Prostate gland (tissue), 2 donors: ENCODE measurements at regions not wholly inside any gene's neighbourhood (a gene's known extent, or its start where the extent isn't known, plus 50 kb on each side); places are given as distances from the start of the nearest gene placed in this dataset.
"Not testable (repeated sequence)": the region's sequence is repeated elsewhere in the genome, so short reads cannot be mapped to it uniquely, and the experiment has no call there.

Experiments
- DNase-seq: peaks from one replicate; pipeline ENCODE4 v3.0.0-alpha.2; 2019; ENCODE audit warnings: low spot score
- H3K27ac ChIP-seq, 2 donors: fragments of 200-600 bp; sonication (generic); 2 replicates each; pipeline ENCODE4 v1.5.1; 2017 to 2019
- H3K27me3 ChIP-seq: fragments of 200-600 bp; sonication (generic); replicated peaks from 2 replicates; pipeline ENCODE4 v1.5.1; 2019; ENCODE audit not compliant: insufficient read depth
- H3K36me3 ChIP-seq, 2 donors: fragments of 200-600 bp; sonication (generic); 1 replicate in 1 of 2; 2 replicates in 1 of 2; pipeline versions ENCODE4 v1.5.1 to v1.8.1; 2017 to 2019
- H3K4me1 ChIP-seq: fragments of 200-600 bp; sonication (generic); replicated peaks from 2 replicates; pipeline ENCODE4 v1.5.1; 2019
- H3K4me3 ChIP-seq, 2 donors: fragments of 200-600 bp; sonication (generic); 2 replicates each; pipeline ENCODE4 v1.5.1; 2017 to 2019
- H3K9me3 ChIP-seq: fragments of 200-600 bp; sonication (generic); 2 replicates; pipeline ENCODE4 v1.5.1; 2017
- POLR2A ChIP-seq: fragments of 450-650 bp; IDR thresholded peaks from one replicate; pipeline ENCODE4 v1.6.1; 2016; ENCODE audit warnings: antibody characterized with exemption, mild to moderate bottlenecking
- POLR2AphosphoS5 ChIP-seq: sonication (generic); formaldehyde crosslinking; IDR thresholded peaks from one replicate; pipeline ENCODE4 v1.6.1; 2017; ENCODE audit warnings: antibody characterized with exemption
- WGBS: methylation state at CpG from one replicate; pipeline ENCODE4 v1.1.5; 2018; 5-methylcytosine and 5-hydroxymethylcytosine counted together
- intact Hi-C: fragments of 100-400 bp; cut with DNase I; formaldehyde crosslinking; loops from one replicate; pipeline ENCODE4 v1.14.2; 2022
- TF ChIP-seq, protein P1 (sequence below), 4 experiments: fragments of 200-600 bp in 2 of 4; fragments of 450-650 bp in 2 of 4; sonication (generic) in 2 of 4; IDR thresholded peaks; 1 replicate in 3 of 4; 2 replicates in 1 of 4; pipeline ENCODE4 v1.5.1; 2016 to 2019; ENCODE audit warnings: antibody characterized with exemption in 4 of 4, mild to moderate bottlenecking in 2 of 4, moderate library complexity in 2 of 4

DNA sequence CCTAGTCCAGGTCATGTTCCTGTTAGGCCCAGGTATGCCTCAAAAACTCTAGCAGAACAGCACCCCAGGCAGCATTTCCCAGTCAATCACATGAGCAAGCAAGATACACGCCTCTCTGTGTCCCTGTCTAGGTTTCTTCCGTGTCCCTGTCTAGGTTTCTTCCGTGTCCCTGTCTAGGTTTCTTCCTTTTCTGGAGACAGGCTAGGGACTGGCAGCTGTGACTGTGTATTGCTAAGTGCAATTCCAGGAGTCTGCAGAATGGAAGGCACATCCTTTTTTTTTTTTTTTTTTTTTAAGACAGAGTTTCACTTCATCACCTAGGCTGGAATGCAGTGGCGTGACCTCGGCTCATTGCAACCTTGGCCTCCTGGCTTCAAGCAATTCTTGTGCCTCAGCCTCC lies 77.6 kb downstream of the SETD4 start:
- 86% methylated on average over 5 of the region's 5 CpGs for WGBS
- TF ChIP-seq, protein P1, sequence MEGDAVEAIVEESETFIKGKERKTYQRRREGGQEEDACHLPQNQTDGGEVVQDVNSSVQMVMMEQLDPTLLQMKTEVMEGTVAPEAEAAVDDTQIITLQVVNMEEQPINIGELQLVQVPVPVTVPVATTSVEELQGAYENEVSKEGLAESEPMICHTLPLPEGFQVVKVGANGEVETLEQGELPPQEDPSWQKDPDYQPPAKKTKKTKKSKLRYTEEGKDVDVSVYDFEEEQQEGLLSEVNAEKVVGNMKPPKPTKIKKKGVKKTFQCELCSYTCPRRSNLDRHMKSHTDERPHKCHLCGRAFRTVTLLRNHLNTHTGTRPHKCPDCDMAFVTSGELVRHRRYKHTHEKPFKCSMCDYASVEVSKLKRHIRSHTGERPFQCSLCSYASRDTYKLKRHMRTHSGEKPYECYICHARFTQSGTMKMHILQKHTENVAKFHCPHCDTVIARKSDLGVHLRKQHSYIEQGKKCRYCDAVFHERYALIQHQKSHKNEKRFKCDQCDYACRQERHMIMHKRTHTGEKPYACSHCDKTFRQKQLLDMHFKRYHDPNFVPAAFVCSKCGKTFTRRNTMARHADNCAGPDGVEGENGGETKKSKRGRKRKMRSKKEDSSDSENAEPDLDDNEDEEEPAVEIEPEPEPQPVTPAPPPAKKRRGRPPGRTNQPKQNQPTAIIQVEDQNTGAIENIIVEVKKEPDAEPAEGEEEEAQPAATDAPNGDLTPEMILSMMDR (IDR thresholded peaks at IDR 0.05): no peak
- no peak for TF ChIP-seq POLR2AphosphoS5
- no peak for TF ChIP-seq POLR2A
- no peaks in the 10 kb centered on the region for H3K9me3 ChIP-seq
- H3K36me3 ChIP-seq: no peaks in the 10 kb centered on the region
- no peaks in the 10 kb centered on the region for H3K27me3 ChIP-seq
- no peak overlapping the region for H3K4me3 ChIP-seq
- no peak overlapping the region for H3K27ac ChIP-seq
- peaks cover 5% of the 10 kb centered on the region for H3K4me1 ChIP-seq
- no peak for DNase-seq
- intact Hi-C loops: no loop called here

DNA sequence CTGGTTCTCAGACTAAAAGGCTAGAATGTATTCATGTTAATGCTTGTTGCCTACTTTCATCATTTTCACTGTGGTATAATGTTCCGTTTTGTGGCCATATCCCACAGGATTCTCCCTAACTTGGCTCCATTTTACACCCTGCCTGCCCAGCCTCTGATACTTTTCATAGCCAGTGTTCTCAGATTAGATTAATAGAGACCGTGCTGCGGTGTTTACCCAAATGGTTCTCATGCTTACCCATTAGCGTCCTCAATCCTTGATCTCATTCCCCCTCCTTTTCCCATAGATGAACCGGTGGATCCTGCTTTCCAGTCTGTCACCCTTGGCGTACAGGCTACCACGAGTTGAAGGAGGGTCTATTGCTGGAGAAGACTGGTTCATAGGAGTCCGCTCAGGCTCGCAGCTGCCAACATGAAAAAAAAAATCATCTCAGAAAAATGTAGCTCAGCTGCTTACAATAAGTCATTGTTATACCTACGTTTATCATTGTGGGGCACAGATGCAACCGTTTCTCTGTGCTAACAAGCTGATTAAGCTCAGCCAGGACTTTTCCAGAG lies 78.7 kb downstream of the SETD4 start:
- H3K27me3 ChIP-seq: no peaks in the 10 kb centered on the region
- H3K27ac ChIP-seq: no peak overlapping the region
- intact Hi-C loops: no loop called here
- TF ChIP-seq, protein P1 (IDR thresholded peaks at IDR 0.05): no peak
- TF ChIP-seq POLR2AphosphoS5 (peak; percentile 84), POLR2A (no peak)
- no peak overlapping the region for H3K4me3 ChIP-seq
- peaks cover 5% of the 10 kb centered on the region for H3K4me1 ChIP-seq
- peak; percentile 67 for DNase-seq
- H3K9me3 ChIP-seq: no peaks in the 10 kb centered on the region
- no peaks in the 10 kb centered on the region for H3K36me3 ChIP-seq
- 38% methylated on average over 11 of the region's 11 CpGs for WGBS

DNA sequence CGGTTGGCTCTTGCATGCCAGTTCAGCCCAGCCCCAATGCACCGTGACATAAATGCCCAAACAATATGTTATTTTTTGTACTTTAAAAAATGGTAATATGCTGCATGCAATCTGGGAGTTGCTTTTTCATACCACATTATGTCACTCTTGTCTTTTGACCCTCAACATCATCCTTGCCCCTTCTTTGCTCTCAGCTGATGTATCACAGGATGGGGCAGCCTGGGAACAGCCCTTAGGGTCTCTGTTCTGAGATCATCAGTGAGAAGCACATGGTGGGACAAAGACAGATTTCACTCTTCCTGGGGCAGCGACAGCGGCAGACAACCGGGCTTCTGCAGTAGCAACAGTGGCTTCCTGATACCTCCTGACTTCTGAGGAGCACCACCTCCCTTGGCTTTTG lies 79.5 kb downstream of the SETD4 start:
- Histone ChIP-seq H3K4me3 (no peak overlapping the region), H3K9me3 (no peaks in the 10 kb centered on the region), H3K27ac (no peak overlapping the region), H3K27me3 (no peaks in the 10 kb centered on the region), H3K4me1 (peaks cover 5% of the 10 kb centered on the region), H3K36me3 (no peaks in the 10 kb centered on the region)
- intact Hi-C loops: no loop called here
- TF ChIP-seq POLR2A (no peak), POLR2AphosphoS5 (no peak)
- TF ChIP-seq, protein P1 (IDR thresholded peaks at IDR 0.05): no peak
- DNase-seq: no peak
- WGBS: 85% methylated on average over 5 of the region's 5 CpGs

DNA sequence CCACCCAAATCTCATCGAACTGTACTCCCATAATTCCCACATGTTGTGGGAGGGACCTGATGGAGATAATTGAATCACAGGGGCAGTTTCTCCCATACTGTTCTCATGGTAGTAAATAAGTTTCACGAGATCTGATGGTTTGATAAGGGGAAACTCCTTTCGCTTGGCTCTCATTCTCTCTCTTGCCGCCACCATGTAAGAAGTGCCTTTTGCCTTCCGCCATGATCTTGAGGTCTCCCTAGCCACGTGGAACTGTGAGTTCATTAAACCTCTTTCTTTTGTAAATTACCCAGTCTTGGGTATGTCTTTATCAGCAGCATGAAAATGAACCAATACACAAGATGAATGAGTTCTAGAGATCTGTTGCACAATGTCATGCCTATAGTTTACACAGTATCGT lies 82.5 kb downstream of the SETD4 start:
- DNase-seq, H3K9me3 ChIP-seq, H3K36me3 ChIP-seq, H3K4me1 ChIP-seq, H3K4me3 ChIP-seq, H3K27ac ChIP-seq, H3K27me3 ChIP-seq, intact Hi-C loops: not testable (repeated sequence)
- WGBS: 81% methylated on average over 7 of the region's 7 CpGs

DNA sequence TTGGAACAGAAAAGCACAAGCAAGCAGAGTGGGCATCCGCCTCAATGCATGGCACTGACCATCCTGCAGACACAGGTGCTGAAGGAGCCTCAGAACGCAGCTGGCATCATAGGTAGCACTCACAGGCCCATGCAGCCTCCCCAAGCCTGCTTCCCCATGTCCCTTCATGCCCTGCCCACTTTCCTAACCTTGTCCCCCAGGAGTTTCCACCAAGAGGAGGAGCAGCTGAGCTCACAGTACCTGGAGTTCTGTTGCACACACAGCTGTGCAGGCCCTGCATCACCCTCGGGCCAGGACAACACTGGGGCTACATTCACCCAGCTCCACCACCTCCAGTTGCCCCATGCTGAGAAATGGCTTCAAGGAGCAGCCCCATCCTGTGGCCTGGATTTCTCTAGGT lies 83.4 kb downstream of the SETD4 start:
- H3K4me3 ChIP-seq: no peak overlapping the region
- intact Hi-C loops: no loop called here
- DNase-seq: no peak

More for the DNA sequence above, 83.4 kb downstream of the SETD4 start:
- TF ChIP-seq POLR2A (no peak), POLR2AphosphoS5 (no peak)
- TF ChIP-seq, protein P1 (IDR thresholded peaks at IDR 0.05): no peak
- Histone ChIP-seq H3K36me3 (no peaks in the 10 kb centered on the region), H3K9me3 (no peaks in the 10 kb centered on the region), H3K27ac (no peak overlapping the region), H3K4me1 (peaks cover 5% of the 10 kb centered on the region), H3K27me3 (no peaks in the 10 kb centered on the region)
- WGBS: 71% methylated on average over 3 of the region's 3 CpGs
